Prostate gland (tissue), 2 donors: ENCODE measurements at regions not wholly inside any gene's neighbourhood (a gene's known extent, or its start where the extent isn't known, plus 50 kb on each side); places are given as distances from the start of the nearest gene placed in this dataset.
"Not testable (repeated sequence)": the region's sequence is repeated elsewhere in the genome, so short reads cannot be mapped to it uniquely, and the experiment has no call there.

Source experiments
- DNase-seq: peaks from one replicate; pipeline ENCODE4 v3.0.0-alpha.2; 2019; ENCODE audit warnings: low spot score
- H3K27ac ChIP-seq, 2 donors: fragments of 200-600 bp; sonication (generic); 2 replicates each; pipeline ENCODE4 v1.5.1; 2017 to 2019
- H3K27me3 ChIP-seq: fragments of 200-600 bp; sonication (generic); replicated peaks from 2 replicates; pipeline ENCODE4 v1.5.1; 2019; ENCODE audit not compliant: insufficient read depth
- H3K36me3 ChIP-seq, 2 donors: fragments of 200-600 bp; sonication (generic); 1 replicate in 1 of 2; 2 replicates in 1 of 2; pipeline versions ENCODE4 v1.5.1 to v1.8.1; 2017 to 2019
- H3K4me1 ChIP-seq: fragments of 200-600 bp; sonication (generic); replicated peaks from 2 replicates; pipeline ENCODE4 v1.5.1; 2019
- H3K4me3 ChIP-seq, 2 donors: fragments of 200-600 bp; sonication (generic); 2 replicates each; pipeline ENCODE4 v1.5.1; 2017 to 2019
- H3K9me3 ChIP-seq: fragments of 200-600 bp; sonication (generic); 2 replicates; pipeline ENCODE4 v1.5.1; 2017
- POLR2A ChIP-seq: fragments of 450-650 bp; IDR thresholded peaks from one replicate; pipeline ENCODE4 v1.6.1; 2016; ENCODE audit warnings: antibody characterized with exemption, mild to moderate bottlenecking
- POLR2AphosphoS5 ChIP-seq: sonication (generic); formaldehyde crosslinking; IDR thresholded peaks from one replicate; pipeline ENCODE4 v1.6.1; 2017; ENCODE audit warnings: antibody characterized with exemption
- WGBS: methylation state at CpG from one replicate; pipeline ENCODE4 v1.1.5; 2018; 5-methylcytosine and 5-hydroxymethylcytosine counted together
- intact Hi-C: fragments of 100-400 bp; cut with DNase I; formaldehyde crosslinking; loops from one replicate; pipeline ENCODE4 v1.14.2; 2022
- TF ChIP-seq, protein P1 (sequence below), 4 experiments: fragments of 200-600 bp in 2 of 4; fragments of 450-650 bp in 2 of 4; sonication (generic) in 2 of 4; IDR thresholded peaks; 1 replicate in 3 of 4; 2 replicates in 1 of 4; pipeline ENCODE4 v1.5.1; 2016 to 2019; ENCODE audit warnings: antibody characterized with exemption in 4 of 4, mild to moderate bottlenecking in 2 of 4, moderate library complexity in 2 of 4

GRCh38 chr1:37372711-37373110 lies 101.7 kb upstream of the ZC3H12A start:
- no peaks in the 10 kb centered on the region for H3K27me3 ChIP-seq
- no peaks in the 10 kb centered on the region for H3K4me1 ChIP-seq
- H3K36me3 ChIP-seq, result no peaks in the 10 kb centered on the region
- no peak for DNase-seq
- H3K27ac ChIP-seq, result no peak overlapping the region
- H3K9me3 ChIP-seq, result no peaks in the 10 kb centered on the region
- no peak for TF ChIP-seq POLR2AphosphoS5
- TF ChIP-seq POLR2A, result no peak
- TF ChIP-seq, protein P1, sequence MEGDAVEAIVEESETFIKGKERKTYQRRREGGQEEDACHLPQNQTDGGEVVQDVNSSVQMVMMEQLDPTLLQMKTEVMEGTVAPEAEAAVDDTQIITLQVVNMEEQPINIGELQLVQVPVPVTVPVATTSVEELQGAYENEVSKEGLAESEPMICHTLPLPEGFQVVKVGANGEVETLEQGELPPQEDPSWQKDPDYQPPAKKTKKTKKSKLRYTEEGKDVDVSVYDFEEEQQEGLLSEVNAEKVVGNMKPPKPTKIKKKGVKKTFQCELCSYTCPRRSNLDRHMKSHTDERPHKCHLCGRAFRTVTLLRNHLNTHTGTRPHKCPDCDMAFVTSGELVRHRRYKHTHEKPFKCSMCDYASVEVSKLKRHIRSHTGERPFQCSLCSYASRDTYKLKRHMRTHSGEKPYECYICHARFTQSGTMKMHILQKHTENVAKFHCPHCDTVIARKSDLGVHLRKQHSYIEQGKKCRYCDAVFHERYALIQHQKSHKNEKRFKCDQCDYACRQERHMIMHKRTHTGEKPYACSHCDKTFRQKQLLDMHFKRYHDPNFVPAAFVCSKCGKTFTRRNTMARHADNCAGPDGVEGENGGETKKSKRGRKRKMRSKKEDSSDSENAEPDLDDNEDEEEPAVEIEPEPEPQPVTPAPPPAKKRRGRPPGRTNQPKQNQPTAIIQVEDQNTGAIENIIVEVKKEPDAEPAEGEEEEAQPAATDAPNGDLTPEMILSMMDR (IDR thresholded peaks at IDR 0.05), result no peak
- H3K4me3 ChIP-seq, result no peak overlapping the region
- 79% methylated on average over 13 of the region's 13 CpGs for WGBS
- intact Hi-C loops, result no loop called here

DNA sequence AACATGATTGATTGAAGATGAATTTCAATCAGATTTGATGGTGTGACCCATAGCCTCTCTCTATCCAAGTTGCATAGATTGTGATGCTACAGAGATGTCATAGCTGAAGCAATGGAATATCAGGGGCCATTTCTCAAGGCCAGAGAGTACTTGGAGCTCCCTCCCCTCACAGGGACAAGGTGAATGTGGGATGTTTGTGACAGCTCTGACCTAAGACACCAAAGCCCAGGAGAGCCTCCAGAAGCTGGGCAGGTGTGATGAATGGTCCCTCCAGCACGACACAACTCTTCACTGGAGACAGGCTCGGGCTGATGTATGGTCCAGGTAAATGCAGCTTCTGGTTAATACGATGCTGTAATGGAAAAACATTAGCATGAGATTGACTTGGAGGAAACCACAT lies 101.0 kb upstream of the ZC3H12A start:
- intact Hi-C loops, result no loop called here
- 72% methylated on average over 3 of the region's 3 CpGs for WGBS
- H3K36me3 ChIP-seq, result no peaks in the 10 kb centered on the region
- no peak for DNase-seq
- no peaks in the 10 kb centered on the region for H3K4me1 ChIP-seq
- no peak overlapping the region for H3K27ac ChIP-seq
- no peak overlapping the region for H3K4me3 ChIP-seq
- H3K9me3 ChIP-seq, result no peaks in the 10 kb centered on the region
- H3K27me3 ChIP-seq, result no peaks in the 10 kb centered on the region
- TF ChIP-seq POLR2A (no peak), POLR2AphosphoS5 (no peak)
- TF ChIP-seq, protein P1 (IDR thresholded peaks at IDR 0.05), result no peak

DNA sequence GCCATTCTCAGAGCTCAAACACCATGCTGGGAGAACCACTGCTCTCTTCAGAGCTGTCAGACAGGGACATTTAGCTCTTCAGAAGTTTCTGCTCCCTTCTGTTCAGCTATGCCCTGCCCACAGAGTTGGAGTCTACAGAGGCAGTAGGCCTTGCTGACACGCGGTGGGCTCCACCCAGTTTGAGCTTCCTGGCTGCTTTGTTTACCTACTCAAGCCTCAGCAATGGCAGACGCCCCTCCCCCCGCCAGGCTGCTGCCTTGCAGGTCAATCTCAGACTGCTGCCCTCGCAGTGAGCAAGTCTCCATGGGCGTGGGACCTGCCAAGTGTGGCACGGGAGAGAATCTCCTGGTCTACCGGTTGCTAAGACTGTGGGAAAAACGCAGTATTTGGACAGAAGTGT lies 93.8 kb upstream of the ZC3H12A start:
- H3K4me1 ChIP-seq, H3K36me3 ChIP-seq, intact Hi-C loops, H3K27ac ChIP-seq, H3K4me3 ChIP-seq, H3K27me3 ChIP-seq, H3K9me3 ChIP-seq, DNase-seq: not testable (repeated sequence)
- WGBS, result 40% methylated on average over 9 of the region's 9 CpGs

DNA sequence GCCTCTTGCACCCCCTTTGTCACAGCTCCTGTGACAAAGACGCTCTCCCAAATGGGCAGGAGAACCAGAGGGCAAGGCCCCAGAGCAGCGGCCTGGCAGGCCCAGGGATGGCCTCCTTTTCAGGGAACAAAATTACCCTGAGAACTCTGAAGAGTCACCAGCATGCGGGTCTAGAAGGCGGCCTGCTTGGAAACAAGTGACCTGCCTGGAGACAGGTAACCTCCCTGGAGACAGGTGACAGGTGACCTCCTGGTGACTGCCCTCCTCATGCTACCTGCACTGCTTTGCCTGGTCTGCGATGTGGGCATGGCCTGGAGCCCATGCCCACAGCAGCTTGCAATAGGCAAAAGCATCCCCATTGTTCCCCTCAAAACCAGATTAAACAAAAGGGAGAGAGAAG lies 86.5 kb upstream of the ZC3H12A start:
- H3K27ac ChIP-seq, result no peak overlapping the region
- no peak overlapping the region for H3K4me3 ChIP-seq
- no peaks in the 10 kb centered on the region for H3K9me3 ChIP-seq
- H3K4me1 ChIP-seq, result no peaks in the 10 kb centered on the region
- no peak for DNase-seq
- intact Hi-C loops, result no loop called here
- TF ChIP-seq POLR2AphosphoS5 (no peak), POLR2A (no peak)
- TF ChIP-seq, protein P1 (IDR thresholded peaks at IDR 0.05), result no peak
- peaks cover 2% of the 10 kb centered on the region for H3K27me3 ChIP-seq
- 80% methylated on average over 5 of the region's 5 CpGs for WGBS
- H3K36me3 ChIP-seq, result no peaks in the 10 kb centered on the region

- H3K4me3 ChIP-seq, result no peak overlapping the region
- no peak for DNase-seq
- H3K9me3 ChIP-seq, result no peaks in the 10 kb centered on the region
- H3K36me3 ChIP-seq, result no peaks in the 10 kb centered on the region
- H3K4me1 ChIP-seq, result no peaks in the 10 kb centered on the region
- TF ChIP-seq POLR2AphosphoS5 (no peak), POLR2A (no peak)
- TF ChIP-seq, protein P1 (IDR thresholded peaks at IDR 0.05), result no peak
- peaks cover 2% of the 10 kb centered on the region for H3K27me3 ChIP-seq
- 83% methylated on average over 6 of the region's 6 CpGs for WGBS
- no peak overlapping the region for H3K27ac ChIP-seq
- intact Hi-C loops, result no loop called here
Observed at GRCh38 chr1:37389327-37389726, 85.1 kb upstream of the ZC3H12A start.
